WERI-Rb-1 (cell line): ENCODE measurements at regions not wholly inside any gene's neighbourhood (a gene's known extent, or its start where the extent isn't known, plus 50 kb on each side); places are given as distances from the start of the nearest gene placed in this dataset.

Experiments used
- DNase-seq: peaks from one replicate; pipeline ENCODE4 v3.0.0-alpha.2; 2020
- H3K27ac ChIP-seq: fragments of 250-450 bp; sonication (Bioruptor Pico); 2 replicates; pipeline ENCODE4 v1.5.1; 2020; ENCODE audit warnings: mild to moderate bottlenecking, moderate library complexity
- H3K27me3 ChIP-seq: fragments of 250-450 bp; sonication (Bioruptor Pico); 2 replicates; pipeline ENCODE4 v1.5.1; 2021; ENCODE audit warnings: mild to moderate bottlenecking, low read depth, moderate library complexity; ENCODE audit not compliant: insufficient read depth, severe bottlenecking
- H3K36me3 ChIP-seq: fragments of 250-450 bp; sonication (Bioruptor Pico); 2 replicates; pipeline ENCODE4 v1.5.1; 2020; ENCODE audit warnings: mild to moderate bottlenecking, moderate library complexity
- H3K4me3 ChIP-seq: 2 replicates; pipeline ENCODE4 v1.5.1; 2011; ENCODE audit warnings: low read depth, mild to moderate bottlenecking, control low read depth, low read length
- H3K9me3 ChIP-seq: fragments of 250-450 bp; sonication (Bioruptor Pico); 2 replicates; pipeline ENCODE4 v1.5.1; 2021; ENCODE audit warnings: mild to moderate bottlenecking, moderate library complexity; ENCODE audit not compliant: severe bottlenecking
- CTCF ChIP-seq: IDR thresholded peaks from 2 replicates; pipeline ENCODE4 v1.5.1; 2011; ENCODE audit warnings: low read depth, mild to moderate bottlenecking, control low read depth, inconsistent platforms, low read length

- Histone ChIP-seq H3K27ac (no peak overlapping the region), H3K4me3 (no peak overlapping the region), H3K9me3 (no peaks in the 10 kb centered on the region), H3K36me3 (no peaks in the 10 kb centered on the region), H3K27me3 (peaks cover 10% of the 10 kb centered on the region)
- DNase-seq, result no peak
- TF ChIP-seq CTCF, result no peak
Observed at GRCh38 chr9:32247168-32247567, 137.3 kb upstream of the ACO1 start.

GRCh38 chr9:32248189-32248712, 136.2 kb upstream of the ACO1 start:
- no peak overlapping the region for H3K27ac ChIP-seq
- TF ChIP-seq CTCF, result no peak
- H3K4me3 ChIP-seq, result no peak overlapping the region
- peaks cover 10% of the 10 kb centered on the region for H3K27me3 ChIP-seq
- no peaks in the 10 kb centered on the region for H3K9me3 ChIP-seq
- no peak for DNase-seq
- no peaks in the 10 kb centered on the region for H3K36me3 ChIP-seq

- Histone ChIP-seq H3K4me3 (no peak overlapping the region), H3K9me3 (no peaks in the 10 kb centered on the region), H3K27me3 (peaks cover 10% of the 10 kb centered on the region), H3K27ac (no peak overlapping the region), H3K36me3 (no peaks in the 10 kb centered on the region)
- TF ChIP-seq CTCF, result peak; percentile 80
- DNase-seq, result peak; percentile 56
Observed at GRCh38 chr9:32251539-32251938, 132.9 kb upstream of the ACO1 start.

- TF ChIP-seq CTCF, result no peak
- H3K4me3 ChIP-seq, result no peak overlapping the region
- H3K27me3 ChIP-seq, result no peaks in the 10 kb centered on the region
- no peak for DNase-seq
- no peak overlapping the region for H3K27ac ChIP-seq
- no peaks in the 10 kb centered on the region for H3K36me3 ChIP-seq
- H3K9me3 ChIP-seq, result no peaks in the 10 kb centered on the region
Observed at GRCh38 chr9:32253731-32254130, 130.7 kb upstream of the ACO1 start.

- no peaks in the 10 kb centered on the region for H3K36me3 ChIP-seq
- TF ChIP-seq CTCF, result no peak
- H3K9me3 ChIP-seq, result no peaks in the 10 kb centered on the region
- no peak overlapping the region for H3K27ac ChIP-seq
- DNase-seq, result no peak
- H3K27me3 ChIP-seq, result peaks cover 6% of the 10 kb centered on the region
- H3K4me3 ChIP-seq, result no peak overlapping the region
Observed at GRCh38 chr9:32255026-32255425, 129.4 kb upstream of the ACO1 start.

GRCh38 chr9:32258482-32258881, 126.0 kb upstream of the ACO1 start:
- H3K9me3 ChIP-seq, result no peaks in the 10 kb centered on the region
- peaks cover 6% of the 10 kb centered on the region for H3K27me3 ChIP-seq
- no peak for DNase-seq
- H3K4me3 ChIP-seq, result no peak overlapping the region
- H3K27ac ChIP-seq, result no peak overlapping the region
- no peak for TF ChIP-seq CTCF
- no peaks in the 10 kb centered on the region for H3K36me3 ChIP-seq
